ENCODE measurements at regions not wholly inside any gene's neighbourhood (a gene's known extent, or its start where the extent isn't known, plus 50 kb on each side); places are given as distances from the start of the nearest gene placed in this dataset.
"Not testable (repeated sequence)": the region's sequence is repeated elsewhere in the genome, so short reads cannot be mapped to it uniquely, and the experiment has no call there.

DNA sequence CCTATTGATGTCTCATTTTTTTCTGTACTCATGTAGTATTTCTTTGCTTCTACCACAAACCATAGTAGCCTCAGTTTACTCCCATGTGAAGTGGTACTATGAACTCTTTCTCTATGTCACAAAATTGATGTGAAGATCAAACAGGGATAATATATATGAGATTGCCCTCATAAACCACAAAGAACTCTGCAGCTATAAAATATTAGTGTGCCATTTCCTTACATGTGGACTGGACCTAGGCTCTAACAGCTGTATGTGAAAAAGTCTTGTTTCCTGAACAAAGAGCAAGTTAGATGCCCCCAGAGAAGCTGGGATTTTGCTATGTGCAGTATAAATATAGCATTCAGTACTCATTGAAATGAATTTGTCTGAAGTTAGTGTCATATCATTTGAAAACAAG is 412.6 kb upstream of the ADAMTSL1 start:
- DNase-seq (ENCODE audit: low spot score in 2 of 2): no peak
- H3K4me1 ChIP-seq: no peaks in the 10 kb centered on the region
- H3K27me3 ChIP-seq: no peaks in the 10 kb centered on the region
- no peaks in the 10 kb centered on the region for H3K9me3 ChIP-seq
- no peak overlapping the region for H3K27ac ChIP-seq
- no peaks in the 10 kb centered on the region for H3K36me3 ChIP-seq
- no peak overlapping the region for H3K4me3 ChIP-seq
- TF ChIP-seq CTCF (IDR thresholded peaks at IDR 0.05) (no peak), POLR2AphosphoS5 (IDR thresholded peaks at IDR 0.05) (no peak), POLR2A (IDR thresholded peaks at IDR 0.05) (no peak)
- intact Hi-C loops (cut with DNase I; ENCODE audit: low total_unique reads): no loop called here

GRCh38 chr9:18061856-18062255 is 412.1 kb upstream of the ADAMTSL1 start:
- Histone ChIP-seq H3K36me3 (no peaks in the 10 kb centered on the region), H3K4me3 (no peak overlapping the region), H3K4me1 (no peaks in the 10 kb centered on the region), H3K27me3 (no peaks in the 10 kb centered on the region), H3K9me3 (no peaks in the 10 kb centered on the region), H3K27ac (no peak overlapping the region)
- intact Hi-C loops (cut with DNase I; ENCODE audit: low total_unique reads): no loop called here
- no peak for TF ChIP-seq CTCF (IDR thresholded peaks at IDR 0.05)
- no peak for TF ChIP-seq POLR2A (IDR thresholded peaks at IDR 0.05)
- TF ChIP-seq POLR2AphosphoS5 (IDR thresholded peaks at IDR 0.05): no peak
- DNase-seq (ENCODE audit: low spot score in 2 of 2): no peak

DNA sequence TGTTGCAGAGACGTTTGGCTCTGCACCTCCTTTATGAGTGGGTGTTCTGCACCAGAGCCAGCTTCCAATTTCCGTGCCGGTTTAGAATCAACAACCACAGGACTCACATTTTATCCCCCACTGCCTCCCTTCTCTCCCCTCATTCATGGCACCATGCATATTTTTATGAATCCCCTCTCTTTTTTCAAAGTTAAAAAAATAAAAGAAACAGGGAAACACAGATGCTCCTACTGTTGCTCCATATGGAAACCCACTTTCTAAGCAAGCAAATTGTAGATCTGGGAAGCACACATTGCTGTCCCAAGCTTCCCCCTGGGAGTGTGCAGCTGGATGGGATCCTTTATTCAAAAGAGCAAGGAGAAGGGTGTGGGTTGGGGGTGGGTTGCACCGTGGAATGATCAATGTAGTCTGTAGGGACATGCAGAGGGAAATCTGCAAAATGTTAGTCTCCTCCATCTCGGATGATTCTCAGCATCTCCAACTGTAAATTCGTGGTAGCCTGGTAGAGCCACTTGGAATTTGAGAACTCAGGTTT is 410.0 kb upstream of the ADAMTSL1 start:
- Histone ChIP-seq H3K4me1 (no peaks in the 10 kb centered on the region), H3K36me3 (no peaks in the 10 kb centered on the region), H3K9me3 (no peaks in the 10 kb centered on the region), H3K4me3 (no peak overlapping the region), H3K27ac (no peak overlapping the region), H3K27me3 (no peaks in the 10 kb centered on the region)
- no peak for DNase-seq (ENCODE audit: low spot score in 2 of 2)
- intact Hi-C loops (cut with DNase I; ENCODE audit: low total_unique reads): no loop called here
- TF ChIP-seq CTCF (IDR thresholded peaks at IDR 0.05) (no peak), POLR2A (IDR thresholded peaks at IDR 0.05) (no peak), POLR2AphosphoS5 (IDR thresholded peaks at IDR 0.05) (no peak)

- H3K36me3 ChIP-seq; DNase-seq (ENCODE audit: low spot score in 2 of 2); H3K4me1 ChIP-seq; H3K27me3 ChIP-seq; H3K9me3 ChIP-seq; H3K4me3 ChIP-seq; H3K27ac ChIP-seq; intact Hi-C loops (cut with DNase I; ENCODE audit: low total_unique reads): not testable (repeated sequence)
Observed at GRCh38 chr9:18066608-18067007, 407.3 kb upstream of the ADAMTSL1 start.

- no peaks in the 10 kb centered on the region for H3K36me3 ChIP-seq
- no peaks in the 10 kb centered on the region for H3K9me3 ChIP-seq
- intact Hi-C loops (cut with DNase I; ENCODE audit: low total_unique reads): no loop called here
- no peaks in the 10 kb centered on the region for H3K4me1 ChIP-seq
- no peak for DNase-seq (ENCODE audit: low spot score in 2 of 2)
- H3K27me3 ChIP-seq: no peaks in the 10 kb centered on the region
- no peak overlapping the region for H3K27ac ChIP-seq
- H3K4me3 ChIP-seq: no peak overlapping the region
- TF ChIP-seq CTCF (IDR thresholded peaks at IDR 0.05) (no peak), POLR2AphosphoS5 (IDR thresholded peaks at IDR 0.05) (no peak), POLR2A (IDR thresholded peaks at IDR 0.05) (no peak)
Observed at GRCh38 chr9:18067548-18068120, 406.3 kb upstream of the ADAMTSL1 start.

DNA sequence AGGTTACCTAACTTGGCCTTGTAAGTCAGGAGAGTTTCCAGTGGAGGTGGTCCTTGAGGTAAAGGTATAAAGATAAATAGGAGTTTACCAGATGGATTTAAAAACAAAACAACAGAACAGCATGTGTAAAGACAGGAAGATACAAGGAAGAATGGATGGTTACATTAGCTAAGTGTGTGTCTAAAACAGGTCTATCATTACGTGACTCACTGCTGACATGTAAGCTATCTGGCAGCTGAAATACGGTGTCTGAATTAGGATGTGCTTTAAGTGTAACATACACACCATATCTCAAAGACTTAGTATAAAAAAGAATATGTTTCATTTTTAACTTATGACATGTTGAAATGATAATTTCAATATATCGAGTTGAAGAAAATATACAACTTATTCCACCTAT is 405.1 kb upstream of the ADAMTSL1 start:
- Histone ChIP-seq H3K27me3 (no peaks in the 10 kb centered on the region), H3K9me3 (no peaks in the 10 kb centered on the region), H3K4me1 (no peaks in the 10 kb centered on the region), H3K36me3 (no peaks in the 10 kb centered on the region), H3K4me3 (no peak overlapping the region), H3K27ac (no peak overlapping the region)
- intact Hi-C loops (cut with DNase I; ENCODE audit: low total_unique reads): no loop called here
- no peak for DNase-seq (ENCODE audit: low spot score in 2 of 2)
- no peak for TF ChIP-seq POLR2AphosphoS5 (IDR thresholded peaks at IDR 0.05)
- no peak for TF ChIP-seq CTCF (IDR thresholded peaks at IDR 0.05)
- no peak for TF ChIP-seq POLR2A (IDR thresholded peaks at IDR 0.05)
